HG02852 (cell line): ENCODE measurements at regions not wholly inside any gene's neighbourhood (a gene's known extent, or its start where the extent isn't known, plus 50 kb on each side); places are given as distances from the start of the nearest gene placed in this dataset.

Experiments
- ATAC-seq: cut with Tn5 transposase; IDR thresholded peaks from one replicate; pipeline ENCODE4 v1.9.1; 2021; ENCODE audit warnings: mild to moderate bottlenecking, moderate library complexity; ENCODE audit not compliant: unreplicated experiment

DNA sequence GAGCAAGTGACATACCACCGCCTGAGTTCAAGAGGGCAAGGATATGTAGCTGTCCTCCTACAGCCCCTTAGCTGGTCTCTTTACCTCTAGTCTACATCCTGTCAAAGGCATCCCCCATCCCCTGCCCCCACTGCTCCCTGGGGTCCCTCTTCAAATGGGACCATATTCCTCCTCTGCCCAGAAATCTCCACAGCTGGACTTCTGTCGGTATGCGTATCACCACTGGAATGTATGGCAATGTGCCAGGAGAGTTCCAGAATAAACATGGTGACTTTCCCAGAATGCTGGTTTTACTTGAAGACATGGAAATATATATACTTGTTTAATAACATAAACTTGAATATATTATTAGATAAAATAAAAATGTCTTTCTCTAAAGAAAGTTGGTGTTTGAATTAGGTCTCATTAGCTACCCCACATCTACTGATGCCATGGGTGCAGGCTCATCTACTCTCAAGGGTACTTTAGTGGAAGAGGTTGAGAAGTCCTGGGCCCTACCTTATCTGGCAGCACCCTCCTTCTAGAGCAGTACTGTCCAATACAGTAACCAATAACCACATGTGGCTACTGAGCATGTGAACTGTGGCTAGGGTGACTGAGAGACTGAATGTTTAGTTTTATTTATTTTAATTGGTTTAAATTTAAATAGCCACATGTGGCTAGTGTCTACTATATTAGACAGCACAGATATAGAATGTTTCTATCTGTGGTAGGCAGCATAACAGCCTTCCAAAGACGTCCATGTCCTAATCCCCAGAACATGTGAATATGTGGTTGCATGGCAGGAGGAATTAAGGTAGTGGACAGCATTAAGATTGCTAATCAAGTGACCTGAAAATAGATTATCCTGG, 181.7 kb upstream of the SLC30A5 start:
- ATAC-seq = no peak

DNA sequence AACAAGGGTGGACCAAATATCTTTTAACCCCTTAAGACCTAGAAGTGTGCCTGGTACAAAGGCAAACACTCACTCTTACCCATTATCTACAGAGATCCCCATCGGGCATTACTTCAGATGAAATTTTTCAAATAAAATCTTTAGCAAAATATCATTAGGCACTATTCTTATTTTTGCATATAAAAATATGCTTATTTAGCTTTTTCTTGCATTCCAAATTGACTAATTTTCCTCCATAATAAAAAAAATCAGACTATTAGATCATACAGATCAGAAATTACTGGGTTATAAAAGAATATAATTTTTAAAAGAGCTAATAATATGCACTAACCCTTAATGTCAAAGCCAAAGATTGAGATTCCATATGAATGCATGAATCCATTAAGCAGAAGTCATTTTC, 178.7 kb upstream of the SLC30A5 start:
- no peak for ATAC-seq

GRCh38 chr5:68918306-68918705, 175.5 kb upstream of the SLC30A5 start:
- ATAC-seq = no peak

DNA sequence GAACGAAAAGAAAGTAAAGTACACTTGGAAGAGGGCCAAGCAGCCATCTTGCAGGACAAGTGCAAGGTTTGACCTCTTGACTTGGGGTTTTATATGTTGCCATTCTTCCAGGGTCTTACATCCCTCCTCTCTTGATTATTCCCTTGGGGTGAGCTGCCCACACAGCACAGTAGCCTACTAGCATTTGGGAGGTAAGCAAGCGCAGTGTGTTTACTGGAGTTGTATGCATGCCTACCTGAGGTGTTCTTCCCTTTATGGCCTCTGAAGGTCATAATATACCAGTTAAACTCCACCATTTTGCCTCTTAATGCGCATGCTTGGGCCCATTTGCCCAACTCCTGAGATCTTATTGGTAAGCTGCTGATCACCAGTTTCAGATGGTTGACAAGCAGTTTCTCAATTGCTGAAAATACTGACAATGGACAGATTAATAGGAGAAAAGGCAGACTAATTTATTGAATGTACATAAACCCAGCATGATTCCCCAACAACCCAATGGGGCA, 173.8 kb upstream of the SLC30A5 start:
- no peak for ATAC-seq

GRCh38 chr5:68920888-68921287, 172.9 kb upstream of the SLC30A5 start:
- no peak for ATAC-seq

GRCh38 chr5:68922172-68922987, 171.4 kb upstream of the SLC30A5 start:
- ATAC-seq = no peak

DNA sequence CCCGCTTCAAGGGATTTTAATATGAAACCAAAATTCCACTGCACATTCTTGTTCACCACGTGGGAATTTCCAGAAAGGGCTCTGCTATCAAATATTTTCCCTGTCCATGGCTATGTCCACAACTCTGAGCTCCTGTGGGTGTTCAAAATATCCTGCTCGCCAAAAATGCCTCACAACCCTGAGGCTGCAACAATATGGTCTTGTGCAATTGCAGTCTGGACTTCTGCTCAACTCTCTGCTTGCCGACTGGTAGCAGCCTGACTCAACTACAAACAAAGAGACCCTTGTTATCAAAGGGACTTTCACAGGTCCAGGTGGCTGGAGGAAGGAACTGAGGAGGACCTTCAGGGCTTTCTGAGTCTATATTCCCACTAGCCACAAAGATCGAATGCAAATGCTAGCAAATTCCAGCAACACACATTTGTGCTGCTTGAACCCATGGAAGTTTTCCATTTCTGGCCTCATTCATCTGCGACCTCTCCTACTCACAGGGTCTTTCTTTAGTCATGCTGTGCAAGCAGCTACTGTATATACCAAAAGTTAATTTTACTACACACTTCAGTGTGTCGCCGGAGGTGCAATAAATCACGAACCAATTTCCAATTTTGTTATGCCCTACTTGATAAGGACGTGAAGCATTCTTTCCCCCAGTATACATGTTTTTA, 169.2 kb upstream of the SLC30A5 start:
- ATAC-seq = no peak

- no peak for ATAC-seq
Observed at GRCh38 chr5:68928617-68929302, 165.1 kb upstream of the SLC30A5 start.

DNA sequence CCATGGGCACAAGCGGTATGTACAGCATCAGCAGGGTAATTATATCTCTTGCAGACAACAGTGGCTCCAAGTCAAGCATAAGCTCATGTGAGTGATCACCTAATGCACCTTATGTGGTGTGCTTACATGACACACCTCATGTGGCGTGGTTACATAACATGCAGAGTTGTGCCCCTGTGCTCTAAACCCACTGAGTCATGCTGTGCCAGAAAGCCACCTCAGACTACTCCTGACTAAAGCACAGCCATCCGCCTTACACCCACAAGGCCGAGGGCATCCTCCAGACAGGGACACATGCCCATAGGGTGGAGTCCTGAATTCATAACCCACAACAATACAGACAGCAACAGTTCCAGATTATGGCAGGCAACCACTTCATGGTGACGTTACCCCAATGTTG, 163.7 kb upstream of the SLC30A5 start:
- no peak for ATAC-seq

DNA sequence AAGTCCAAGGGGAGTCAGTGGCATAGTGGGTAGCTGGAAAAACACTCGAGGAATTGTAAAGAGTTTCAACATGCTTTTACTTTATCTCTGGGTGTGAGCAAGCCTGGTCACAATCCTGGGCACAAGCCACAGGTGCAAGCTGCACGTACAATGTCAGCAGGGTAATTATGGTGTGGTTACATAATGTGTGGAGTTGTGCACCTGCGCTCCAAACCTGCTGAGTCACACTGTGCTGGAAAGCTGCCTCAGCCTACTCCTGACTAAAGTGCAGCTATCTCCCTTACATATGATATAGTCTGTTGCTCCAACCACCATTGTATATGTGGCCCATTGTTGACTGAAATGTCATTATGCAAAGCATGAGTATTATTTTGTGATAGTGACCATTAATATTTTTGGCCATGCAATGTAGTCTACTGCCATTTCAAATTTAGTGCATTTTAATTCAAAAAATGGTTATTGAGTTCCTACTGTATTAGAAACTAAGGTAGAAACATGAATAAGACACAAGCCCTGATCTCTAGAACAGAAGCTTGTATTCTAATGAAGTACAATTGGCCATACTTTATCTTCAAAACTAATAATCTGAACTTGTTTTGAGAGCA, 160.9 kb upstream of the SLC30A5 start:
- ATAC-seq = no peak

DNA sequence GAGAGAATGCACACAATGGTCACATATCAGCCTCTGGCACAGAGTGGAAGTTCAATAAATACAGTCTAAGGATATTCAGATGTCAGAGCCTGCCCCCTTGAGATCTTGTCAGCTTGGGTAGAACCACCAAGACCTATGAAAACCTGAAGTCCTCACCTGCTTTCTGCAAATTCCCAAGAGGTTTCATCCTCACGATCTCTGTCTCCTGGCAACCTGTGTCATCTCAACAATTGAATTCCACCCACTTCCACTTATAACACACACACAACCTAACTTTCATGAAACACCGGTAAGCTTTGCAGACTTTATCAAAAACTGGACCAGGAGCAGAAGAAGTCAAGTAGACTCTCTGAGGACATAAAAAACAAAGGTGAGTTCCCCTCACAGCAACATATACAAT, 151.6 kb upstream of the SLC30A5 start:
- no peak for ATAC-seq

DNA sequence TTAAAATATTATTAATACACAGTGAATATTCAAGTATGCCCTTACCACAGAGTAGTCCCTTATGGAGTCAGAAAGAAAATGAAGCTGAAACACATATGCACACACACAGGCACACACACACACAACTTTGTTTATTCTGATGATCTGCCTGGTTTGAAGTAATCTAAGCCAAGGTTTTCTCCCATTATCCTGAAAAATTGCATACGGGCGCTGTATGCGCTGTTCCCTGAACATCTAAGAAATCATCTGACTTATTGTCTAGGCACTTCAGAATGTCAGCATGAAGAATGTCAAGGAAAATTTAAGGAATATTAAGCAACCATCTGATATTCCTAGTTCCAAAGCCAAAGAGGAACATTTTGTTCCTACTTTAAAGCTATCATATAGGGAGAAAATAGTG, 147.1 kb upstream of the SLC30A5 start:
- no peak for ATAC-seq

DNA sequence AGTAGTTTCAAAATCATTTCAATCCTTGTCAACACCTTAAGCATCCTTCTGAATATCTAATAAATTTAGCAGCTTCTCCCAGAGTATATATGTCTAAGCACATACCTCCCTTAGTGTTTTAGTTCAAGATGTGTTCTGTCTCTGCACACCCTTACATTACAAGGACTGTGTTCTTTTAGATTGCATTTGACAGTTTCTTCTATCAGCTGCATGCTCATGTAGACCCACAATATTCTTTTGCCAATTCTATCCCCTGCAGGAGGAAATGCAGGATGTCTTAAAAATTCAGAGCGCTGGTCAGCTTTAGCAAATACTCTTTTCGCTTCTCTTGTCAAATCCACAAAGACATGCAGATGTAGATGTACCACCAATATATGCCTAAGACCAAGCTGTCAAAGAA, 145.8 kb upstream of the SLC30A5 start:
- ATAC-seq = no peak

DNA sequence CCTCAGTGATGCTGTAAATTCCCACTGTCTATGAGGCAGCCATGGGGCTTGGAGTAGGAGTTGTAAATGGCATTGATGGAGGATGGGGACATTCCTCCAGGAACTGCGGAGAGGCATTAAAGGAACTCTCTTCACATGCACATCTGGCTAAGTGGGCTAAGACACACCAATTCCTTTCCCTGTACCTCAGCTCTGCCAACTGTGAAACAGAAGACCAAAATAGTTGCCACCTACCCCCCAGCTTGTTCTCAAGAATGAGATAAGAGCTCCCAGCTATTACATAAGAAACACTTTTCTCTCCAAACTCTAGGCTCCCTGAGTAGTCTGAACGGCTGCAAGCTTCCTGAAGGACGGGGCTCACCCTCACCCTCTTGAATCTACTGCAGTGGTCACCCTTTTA, 144.6 kb upstream of the SLC30A5 start:
- no peak for ATAC-seq

DNA sequence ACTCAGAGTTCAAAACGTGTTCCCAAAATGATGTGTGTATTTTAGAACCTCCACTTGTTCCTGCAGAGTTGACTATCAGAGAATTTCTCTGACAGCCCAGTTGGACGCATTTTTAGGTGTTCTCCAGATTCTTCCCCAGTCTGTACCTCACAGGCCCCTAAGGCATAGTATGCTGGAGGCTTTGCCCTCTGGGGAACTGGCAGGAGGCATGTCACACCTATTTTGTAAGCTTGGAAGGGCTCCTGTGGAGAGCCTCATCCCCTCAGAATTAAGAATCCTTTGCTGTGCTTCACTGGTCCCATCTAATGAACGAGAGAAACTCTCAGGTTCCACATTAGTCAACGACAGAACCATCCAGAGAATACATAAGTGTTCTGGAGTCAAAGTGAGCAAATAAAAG, 144.1 kb upstream of the SLC30A5 start:
- ATAC-seq = no peak

- ATAC-seq = no peak
Observed at GRCh38 chr5:68950125-68950524, 143.7 kb upstream of the SLC30A5 start.

DNA sequence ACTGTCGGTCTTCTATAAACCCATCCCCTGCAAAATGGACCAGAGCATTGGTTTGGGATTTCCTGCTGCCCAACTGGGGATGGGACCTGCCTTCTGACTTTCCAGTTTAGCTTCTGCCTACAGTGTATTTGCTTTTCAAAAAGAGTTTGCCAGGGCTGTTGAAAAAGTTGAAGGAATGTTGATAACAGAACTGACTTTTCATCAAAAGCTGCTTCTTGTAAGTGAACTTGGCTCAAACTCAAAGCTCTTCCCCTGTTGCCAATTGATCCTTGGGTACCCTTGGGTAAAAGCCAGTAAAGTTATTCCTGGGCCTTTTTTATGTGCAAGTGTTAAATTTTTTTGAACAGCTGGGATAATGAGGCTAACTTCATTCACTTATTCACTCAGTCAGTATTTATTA, 142.9 kb upstream of the SLC30A5 start:
- no peak for ATAC-seq

GRCh38 chr5:68953231-68953874, 140.5 kb upstream of the SLC30A5 start:
- ATAC-seq = no peak

DNA sequence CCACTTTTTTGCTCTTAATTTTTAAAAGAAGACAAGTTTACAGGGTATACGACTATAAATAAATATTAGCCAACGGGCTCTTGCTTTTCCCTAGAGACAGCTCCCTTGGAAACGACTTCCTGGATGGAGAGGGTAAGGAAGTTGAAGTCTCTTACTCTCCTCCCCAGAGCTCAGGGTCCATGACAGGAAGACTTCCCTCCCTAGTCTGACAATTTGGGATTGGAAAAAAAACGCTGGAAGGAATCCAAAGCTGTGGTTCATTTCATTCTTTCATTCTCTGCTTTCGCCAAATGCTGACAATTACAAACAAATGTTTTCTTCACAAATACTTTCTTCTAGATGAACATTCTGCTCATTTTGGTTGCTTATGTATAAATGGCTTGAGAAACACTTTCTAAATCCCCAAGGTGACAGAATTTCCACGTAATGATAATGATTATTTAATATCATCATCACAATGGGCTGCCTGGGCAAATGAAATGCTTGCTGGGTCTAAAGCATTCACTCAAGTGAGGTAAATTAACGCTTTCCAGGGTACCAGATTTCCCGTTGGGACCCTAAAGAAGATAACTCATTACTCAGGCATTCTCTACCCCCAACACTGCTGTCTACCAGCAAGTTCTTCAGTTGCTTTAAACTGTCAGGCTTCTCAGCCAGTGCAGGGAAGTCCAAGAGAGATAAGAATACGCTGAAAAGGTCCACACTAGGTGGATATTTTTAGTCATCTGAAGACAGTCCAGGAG, 139.8 kb upstream of the SLC30A5 start:
- ATAC-seq = no peak

DNA sequence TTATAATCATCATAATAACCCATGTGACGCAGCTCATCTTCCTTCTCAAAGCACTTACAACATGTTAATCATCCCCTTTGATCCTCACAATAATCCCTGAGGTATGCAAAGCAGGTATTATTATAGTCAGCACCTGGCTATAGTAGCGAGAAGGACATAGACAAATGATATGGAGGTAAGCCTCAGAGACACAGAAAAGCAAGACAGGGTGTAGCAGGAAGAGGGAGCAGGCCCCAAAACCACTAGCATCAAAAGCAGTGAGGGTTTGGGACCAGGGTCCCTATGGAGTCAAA, 139.2 kb upstream of the SLC30A5 start:
- no peak for ATAC-seq
